Activated naive CD8-positive, alpha-beta T cell treated with anti-CD3 and anti-CD28 coated beads, Interleukin-2, amount 10 ng/mL, durations not matched to agents 7 days and 5 days (primary cell): ENCODE measurements at regions not wholly inside any gene's neighbourhood (a gene's known extent, or its start where the extent isn't known, plus 50 kb on each side); places are given as distances from the start of the nearest gene placed in this dataset.

Experiments used
- ATAC-seq: fragments of 150-1000 bp; cut with Tn5 transposase; one replicate; pipeline ENCODE4 v1.10.0; 2021; ENCODE audit warnings: low read depth, moderate library complexity
- POLR2A ChIA-PET: fragments of 350-600 bp; sonication (Branson Sonifier 250); formaldehyde crosslinking; loops from one replicate; lab custom pipeline; 2021; ENCODE audit warnings: antibody characterized with exemption; lab: Charles Lee
- DNase-seq: peaks from one replicate; pipeline ENCODE4 v3.0.0; 2021
- H3K27ac Mint-ChIP-seq: one replicate; pipeline ENCODE4 v1.8.0; 2022; ENCODE audit warnings: mild to moderate bottlenecking, mixed read lengths
- H3K27me3 Mint-ChIP-seq: one replicate; pipeline ENCODE4 v1.8.0; 2022; ENCODE audit warnings: mild to moderate bottlenecking, moderate library complexity, mixed read lengths
- H3K36me3 Mint-ChIP-seq: one replicate; pipeline ENCODE4 v1.8.0; 2021; ENCODE audit warnings: mild to moderate bottlenecking, mixed read lengths
- H3K4me1 Mint-ChIP-seq: one replicate; pipeline ENCODE4 v1.8.0; 2021; ENCODE audit warnings: mixed read lengths
- H3K4me3 Mint-ChIP-seq: one replicate; pipeline ENCODE4 v1.8.0; 2022; ENCODE audit warnings: mild to moderate bottlenecking, moderate library complexity, mixed read lengths
- H3K9me3 Mint-ChIP-seq: one replicate; pipeline ENCODE4 v1.8.0; 2021; ENCODE audit warnings: mixed read lengths

DNA sequence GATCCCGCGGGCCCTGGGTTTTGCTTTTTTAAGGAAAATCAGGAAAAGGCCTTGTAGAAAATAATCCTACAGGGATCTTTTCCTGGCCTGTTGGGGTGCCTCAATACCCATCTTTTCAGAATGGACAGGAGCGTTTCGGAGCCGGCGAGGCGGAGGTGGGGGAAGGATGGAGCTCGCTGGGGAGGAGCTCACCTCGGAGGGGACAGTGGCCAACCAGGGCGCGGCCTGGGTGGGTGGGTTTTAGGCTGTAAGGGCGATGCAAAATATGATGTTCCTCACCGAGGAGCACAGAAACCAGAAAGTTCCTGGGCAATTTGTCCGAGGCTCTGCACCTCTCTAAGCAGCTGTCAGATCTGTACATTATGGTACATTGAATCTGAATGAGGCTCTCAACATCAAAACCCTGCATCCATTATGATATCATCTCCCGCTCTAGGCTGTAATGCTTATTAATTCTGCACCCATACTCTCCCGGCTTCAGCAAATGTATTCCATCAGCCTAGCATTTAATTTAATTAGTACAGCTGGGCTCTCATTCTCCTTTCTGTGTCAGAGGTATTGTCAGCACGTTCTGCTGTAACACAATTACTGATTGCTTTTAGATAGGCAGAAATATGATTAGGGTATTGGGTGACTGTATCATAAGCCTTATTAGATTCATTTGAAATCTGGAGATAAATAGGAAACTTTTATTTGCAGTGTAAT lies 90.3 kb upstream of the SOX1 start:
- ATAC-seq: no peak
- Mint-ChIP-seq H3K27ac (no peak overlapping the region), H3K9me3 (peaks cover 14% of the 10 kb centered on the region), H3K4me3 (no peak overlapping the region), H3K27me3 (peaks cover 2% of the 10 kb centered on the region), H3K4me1 (no peaks in the 10 kb centered on the region), H3K36me3 (no peaks in the 10 kb centered on the region)
- POLR2A ChIA-PET: no interaction called here
- DNase-seq: no peak

- ATAC-seq (no peak), DNase-seq (no peak)
- POLR2A ChIA-PET: no interaction called here
- no peak overlapping the region for H3K4me3 Mint-ChIP-seq
- H3K36me3 Mint-ChIP-seq: no peaks in the 10 kb centered on the region
- no peak overlapping the region for H3K27ac Mint-ChIP-seq
- peaks cover 2% of the 10 kb centered on the region for H3K27me3 Mint-ChIP-seq
- peaks cover 14% of the 10 kb centered on the region for H3K9me3 Mint-ChIP-seq
- H3K4me1 Mint-ChIP-seq: no peaks in the 10 kb centered on the region
Measured at GRCh38 chr13:111977179-111977506, 89.8 kb upstream of the SOX1 start.

DNA sequence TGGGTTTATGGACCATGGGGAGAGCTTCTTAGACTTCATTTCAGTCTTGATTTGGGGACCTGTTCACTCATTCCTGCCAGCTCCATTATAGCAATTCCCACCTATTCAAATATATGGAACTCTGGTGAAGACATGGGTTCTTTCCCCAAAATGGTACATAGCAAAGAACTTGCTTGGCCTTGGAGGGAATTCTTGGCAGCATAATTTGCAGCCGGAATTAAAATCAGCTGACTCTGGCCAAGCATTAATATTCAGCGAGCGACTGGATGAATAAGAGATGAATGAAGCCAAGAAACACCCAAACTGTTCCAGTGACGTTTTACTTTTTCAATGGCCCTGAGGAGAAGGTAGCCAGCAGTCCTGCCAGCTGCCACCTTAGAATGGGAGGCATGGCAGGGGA lies 88.4 kb upstream of the SOX1 start:
- ATAC-seq: no peak
- Mint-ChIP-seq H3K27me3 (peaks cover 1% of the 10 kb centered on the region), H3K4me1 (no peaks in the 10 kb centered on the region), H3K9me3 (peaks cover 14% of the 10 kb centered on the region), H3K4me3 (no peak overlapping the region), H3K36me3 (no peaks in the 10 kb centered on the region), H3K27ac (no peak overlapping the region)
- no peak for DNase-seq
- POLR2A ChIA-PET: no interaction called here

GRCh38 chr13:111980146-111980929 lies 86.6 kb upstream of the SOX1 start:
- Mint-ChIP-seq H3K27me3 (no peaks in the 10 kb centered on the region), H3K36me3 (no peaks in the 10 kb centered on the region), H3K9me3 (peaks cover 3% of the 10 kb centered on the region), H3K4me1 (no peaks in the 10 kb centered on the region), H3K4me3 (no peak overlapping the region), H3K27ac (no peak overlapping the region)
- no peak for ATAC-seq
- no peak for DNase-seq
- POLR2A ChIA-PET: no interaction called here

- POLR2A ChIA-PET: no interaction called here
- ATAC-seq (no peak), DNase-seq (no peak)
- no peak overlapping the region for H3K4me3 Mint-ChIP-seq
- no peaks in the 10 kb centered on the region for H3K4me1 Mint-ChIP-seq
- H3K27me3 Mint-ChIP-seq: no peaks in the 10 kb centered on the region
- H3K9me3 Mint-ChIP-seq: no peaks in the 10 kb centered on the region
- H3K36me3 Mint-ChIP-seq: no peaks in the 10 kb centered on the region
- no peak overlapping the region for H3K27ac Mint-ChIP-seq
Measured at GRCh38 chr13:111981006-111981405, 85.9 kb upstream of the SOX1 start.

DNA sequence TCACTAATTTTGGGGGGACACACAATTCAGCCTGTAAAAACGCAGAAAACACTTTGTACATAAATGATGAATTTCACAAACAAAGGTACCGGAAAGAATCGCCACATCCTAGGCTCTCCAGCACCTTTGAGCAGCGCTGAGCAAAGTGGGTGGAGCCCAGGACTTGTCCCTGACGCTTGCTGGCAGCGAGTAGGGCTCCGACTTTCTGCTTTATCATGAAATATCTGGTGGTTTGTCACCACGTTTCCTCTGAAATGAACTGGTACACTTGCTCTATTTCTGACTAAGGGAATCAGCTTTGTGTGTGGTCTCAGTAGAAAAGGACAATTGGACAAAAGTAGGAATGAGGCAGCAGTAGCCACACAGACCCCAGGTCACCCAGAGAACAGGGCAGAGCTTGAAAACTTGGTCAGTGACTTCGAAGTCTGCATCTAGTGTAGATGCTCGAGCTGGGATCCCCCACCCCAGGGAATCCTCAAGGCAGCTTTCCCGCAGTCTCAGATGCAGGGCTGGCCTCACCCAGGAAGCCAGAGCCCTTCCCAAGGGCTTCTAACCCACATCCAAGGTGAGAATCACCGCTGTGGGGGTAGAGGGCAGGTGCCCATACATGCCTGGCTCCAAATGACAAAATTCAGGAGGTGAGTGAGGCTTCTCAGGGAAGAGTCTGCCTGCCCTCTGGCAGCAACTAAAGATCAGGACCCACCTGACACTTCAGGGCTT lies 85.3 kb upstream of the SOX1 start:
- no peak for ATAC-seq
- H3K27ac Mint-ChIP-seq: no peak overlapping the region

GRCh38 chr13:111984349-111984748 lies 82.6 kb upstream of the SOX1 start:
- Mint-ChIP-seq H3K9me3 (peaks cover 3% of the 10 kb centered on the region), H3K27me3 (no peaks in the 10 kb centered on the region), H3K27ac (no peak overlapping the region), H3K36me3 (no peaks in the 10 kb centered on the region), H3K4me3 (no peak overlapping the region), H3K4me1 (no peaks in the 10 kb centered on the region)
- ATAC-seq (no peak), DNase-seq (no peak)
- POLR2A ChIA-PET: no interaction called here

More for the DNA sequence above, 85.3 kb upstream of the SOX1 start:
- no peaks in the 10 kb centered on the region for H3K27me3 Mint-ChIP-seq
- no peaks in the 10 kb centered on the region for H3K36me3 Mint-ChIP-seq
- H3K9me3 Mint-ChIP-seq: no peaks in the 10 kb centered on the region
- no peak overlapping the region for H3K4me3 Mint-ChIP-seq
- no peaks in the 10 kb centered on the region for H3K4me1 Mint-ChIP-seq
- POLR2A ChIA-PET: no interaction called here
- DNase-seq: no peak

DNA sequence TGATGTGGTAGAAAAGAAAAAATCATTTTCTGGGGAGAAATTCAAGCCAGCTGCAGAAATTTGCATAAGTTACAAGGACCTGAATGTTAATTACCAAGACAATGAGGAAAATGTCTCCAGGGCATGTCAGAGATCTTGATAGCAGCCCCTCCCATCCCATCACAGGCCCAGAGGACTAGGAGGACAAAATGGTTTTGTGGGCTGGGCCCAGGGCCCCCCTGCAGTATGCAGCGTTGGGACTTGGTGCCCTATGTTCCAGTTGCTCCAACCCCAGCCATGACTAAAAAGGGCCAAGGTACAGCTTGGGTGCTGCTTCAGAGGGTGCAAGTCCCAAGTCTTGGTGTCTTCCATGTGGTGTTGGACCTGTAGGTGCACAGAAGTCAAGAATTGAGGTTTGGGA lies 76.6 kb upstream of the SOX1 start:
- DNase-seq: no peak
- Mint-ChIP-seq H3K27ac (no peak overlapping the region), H3K4me1 (no peaks in the 10 kb centered on the region), H3K4me3 (no peak overlapping the region), H3K27me3 (no peaks in the 10 kb centered on the region), H3K9me3 (peaks cover 16% of the 10 kb centered on the region), H3K36me3 (no peaks in the 10 kb centered on the region)
- POLR2A ChIA-PET: no interaction called here
- ATAC-seq: no peak

- POLR2A ChIA-PET: no interaction called here
Measured at GRCh38 chr13:111992911-111993310, 74.0 kb upstream of the SOX1 start.

GRCh38 chr13:111993691-111994090 lies 73.3 kb upstream of the SOX1 start:
- DNase-seq (no peak), ATAC-seq (no peak)
- Mint-ChIP-seq H3K4me1 (no peaks in the 10 kb centered on the region), H3K36me3 (no peaks in the 10 kb centered on the region), H3K27ac (no peak overlapping the region), H3K4me3 (no peak overlapping the region), H3K27me3 (peaks cover 2% of the 10 kb centered on the region), H3K9me3 (peaks cover 13% of the 10 kb centered on the region)
- POLR2A ChIA-PET: no interaction called here

More at GRCh38 chr13:111992911-111993310, 74.0 kb upstream of the SOX1 start:
- Mint-ChIP-seq H3K27me3 (no peaks in the 10 kb centered on the region), H3K4me3 (no peak overlapping the region), H3K9me3 (peaks cover 13% of the 10 kb centered on the region), H3K36me3 (no peaks in the 10 kb centered on the region), H3K27ac (no peak overlapping the region), H3K4me1 (no peaks in the 10 kb centered on the region)
- no peak for DNase-seq
- no peak for ATAC-seq

- H3K27me3 Mint-ChIP-seq: peaks cover 2% of the 10 kb centered on the region
Measured at GRCh38 chr13:111994578-111994977, 72.4 kb upstream of the SOX1 start.

GRCh38 chr13:111999352-111999751 lies 67.6 kb upstream of the SOX1 start:
- DNase-seq: no peak
- no peak for ATAC-seq
- H3K36me3 Mint-ChIP-seq: no peaks in the 10 kb centered on the region
- no peak overlapping the region for H3K27ac Mint-ChIP-seq
- no peak overlapping the region for H3K4me3 Mint-ChIP-seq
- H3K4me1 Mint-ChIP-seq: no peaks in the 10 kb centered on the region
- no peaks in the 10 kb centered on the region for H3K9me3 Mint-ChIP-seq
- POLR2A ChIA-PET: no interaction called here
- H3K27me3 Mint-ChIP-seq: peaks cover 2% of the 10 kb centered on the region

More at GRCh38 chr13:111994578-111994977, 72.4 kb upstream of the SOX1 start:
- H3K27ac Mint-ChIP-seq: no peak overlapping the region
- POLR2A ChIA-PET: no interaction called here
- ATAC-seq (no peak), DNase-seq (no peak)
- no peak overlapping the region for H3K4me3 Mint-ChIP-seq
- H3K9me3 Mint-ChIP-seq: peaks cover 13% of the 10 kb centered on the region
- no peaks in the 10 kb centered on the region for H3K36me3 Mint-ChIP-seq
- no peaks in the 10 kb centered on the region for H3K4me1 Mint-ChIP-seq

DNA sequence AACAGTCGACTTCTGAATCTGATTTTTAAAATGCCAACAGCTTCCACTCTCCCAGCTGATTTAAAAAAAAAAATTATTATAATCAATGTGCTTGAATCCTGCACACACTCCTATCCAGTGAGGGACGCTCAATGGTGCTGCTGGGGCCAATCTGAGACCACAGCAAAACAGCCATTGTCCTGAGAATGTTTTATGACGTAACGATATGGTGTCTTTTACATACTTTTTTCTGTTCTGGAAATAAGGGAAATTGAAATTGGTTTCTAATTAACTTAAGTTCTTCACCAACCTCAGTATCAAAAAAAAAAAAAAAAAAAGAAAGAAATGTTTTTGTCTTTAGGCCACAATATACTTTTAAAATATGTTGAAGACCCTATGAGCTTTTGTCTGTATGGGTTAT lies 66.1 kb upstream of the SOX1 start:
- Mint-ChIP-seq H3K27ac (no peak overlapping the region), H3K9me3 (peaks cover 2% of the 10 kb centered on the region)

GRCh38 chr13:112001571-112001970 lies 65.4 kb upstream of the SOX1 start:
- Mint-ChIP-seq H3K9me3 (peaks cover 4% of the 10 kb centered on the region), H3K36me3 (no peaks in the 10 kb centered on the region), H3K4me3 (no peak overlapping the region), H3K4me1 (no peaks in the 10 kb centered on the region), H3K27me3 (peaks cover 2% of the 10 kb centered on the region), H3K27ac (no peak overlapping the region)
- no peak for DNase-seq
- ATAC-seq: no peak
- POLR2A ChIA-PET: no interaction called here

More for the DNA sequence above, 66.1 kb upstream of the SOX1 start:
- ATAC-seq (no peak), DNase-seq (no peak)
- H3K27me3 Mint-ChIP-seq: peaks cover 2% of the 10 kb centered on the region
- no peaks in the 10 kb centered on the region for H3K4me1 Mint-ChIP-seq
- H3K4me3 Mint-ChIP-seq: no peak overlapping the region
- POLR2A ChIA-PET: no interaction called here
- no peaks in the 10 kb centered on the region for H3K36me3 Mint-ChIP-seq
